ENCODE measurements at regions not wholly inside any gene's neighbourhood (a gene's known extent, or its start where the extent isn't known, plus 50 kb on each side); places are given as distances from the start of the nearest gene placed in this dataset.

GRCh38 chr11:119921571-119921970 is 192.6 kb upstream of the NECTIN1 start:
- CTCF ChIA-PET (ENCODE audit: low intra/inter-chr PET ratio, low total read pairs), result no interaction called here
- ATAC-seq (no peak), FAIRE-seq (no peak), DNase-seq (ENCODE audit: low spot score) (no peak)
- POLR2A ChIA-PET, result no interaction called here
- no peaks in the 10 kb centered on the region for H4K20me1 ChIP-seq (ENCODE audit: insufficient read depth, low read length)
- no peak overlapping the region for H3K27ac ChIP-seq (ENCODE audit: extremely low read length, insufficient read depth, low read length)
- no peak overlapping the region for H3K9ac ChIP-seq (ENCODE audit: insufficient read depth, low read depth, low read length)
- no TSS peak for BruUV-seq (replicated peaks)
- in situ Hi-C loops (cut with HindIII; ENCODE audit: extremely low pct_ligation_motif_present, low pct_unique_long_range_greater_than_20kb) (no loop called here), intact Hi-C loops (cut with micrococcal nuclease; ENCODE audit: unreplicated experiment) (no loop called here)
- H3K36me3 ChIP-seq (replicated peaks in 1 of 2; ENCODE audit: control insufficient read depth in 1 of 2, insufficient read depth in 2 of 2, low read length in 2 of 2), result no peaks in the 10 kb centered on the region
- no peak overlapping the region for H3K4me2 ChIP-seq (ENCODE audit: low read depth, low read length)
- no peaks in the 10 kb centered on the region for H3K4me1 ChIP-seq (ENCODE audit: insufficient read depth, low read length)
- H3K4me3 ChIP-seq (replicated peaks in 1 of 3; ENCODE audit: insufficient read depth in 1 of 3, low read depth in 2 of 3, low read length in 3 of 3), result no peak overlapping the region
- WGBS (ENCODE audit: low lambda C conversion rate), result 30% methylated on average over 3 of the region's 8 CpGs
- H3K9me3 ChIP-seq (ENCODE audit: low read length), result no peaks in the 10 kb centered on the region
- H2AFZ ChIP-seq (ENCODE audit: low read length), result no peak overlapping the region
- no peaks in the 10 kb centered on the region for H3K79me2 ChIP-seq (ENCODE audit: insufficient read depth, low read length)
- peaks cover 7 to 58% of the 10 kb centered on the region in 2 experiments for H3K27me3 ChIP-seq (ENCODE audit: control insufficient read depth in 1 of 2, insufficient read depth in 2 of 2, low read length in 2 of 2)
- TF ChIP-seq ZNF317 (CRISPR knock-in tag; IDR thresholded peaks at IDR 0.05), result no peak
- no peak for TF ChIP-seq ZNF569 (CRISPR knock-in tag; IDR thresholded peaks at IDR 0.05; ENCODE audit: borderline replicate concordance)
- TF ChIP-seq EP300 (IDR thresholded peaks at IDR 0.05; ENCODE audit: low read depth in 2 of 2, low read length in 2 of 2), result no peak
- TF ChIP-seq EP300 (CRISPR knock-in tag; IDR thresholded peaks at IDR 0.05; ENCODE audit: borderline replicate concordance), result no peak
- no peak for TF ChIP-seq ZNF678 (CRISPR knock-in tag; IDR thresholded peaks at IDR 0.05)
- TF ChIP-seq, protein P1, sequence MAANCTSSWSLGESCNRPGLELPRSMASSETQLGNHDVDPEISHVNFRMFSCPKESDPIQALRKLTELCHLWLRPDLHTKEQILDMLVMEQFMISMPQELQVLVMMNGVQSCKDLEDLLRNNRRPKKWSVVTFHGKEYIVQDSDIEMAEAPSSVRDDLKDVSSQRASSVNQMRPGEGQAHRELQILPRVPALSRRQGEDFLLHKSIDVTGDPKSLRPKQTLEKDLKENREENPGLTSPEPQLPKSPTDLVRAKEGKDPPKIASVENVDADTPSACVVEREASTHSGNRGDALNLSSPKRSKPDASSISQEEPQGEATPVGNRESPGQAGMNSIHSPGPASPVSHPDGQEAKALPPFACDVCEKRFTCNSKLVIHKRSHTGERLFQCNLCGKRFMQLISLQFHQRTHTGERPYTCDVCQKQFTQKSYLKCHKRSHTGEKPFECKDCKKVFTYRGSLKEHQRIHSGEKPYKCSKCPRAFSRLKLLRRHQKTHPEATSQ (CRISPR knock-in tag; IDR thresholded peaks at IDR 0.05; ENCODE audit: borderline replicate concordance), result no peak
- no peak for TF ChIP-seq ARNTL (CRISPR knock-in tag; IDR thresholded peaks at IDR 0.05)
- no peak for TF ChIP-seq NR2F2 (IDR thresholded peaks at IDR 0.05; ENCODE audit: borderline replicate concordance, low read depth)
- no peak for TF ChIP-seq KAT7 (CRISPR knock-in tag; IDR thresholded peaks at IDR 0.05; ENCODE audit: borderline replicate concordance)
- no peak for TF ChIP-seq ZNF407 (CRISPR knock-in tag; IDR thresholded peaks at IDR 0.05; ENCODE audit: not compliant biosample characterization)
- no peak for TF ChIP-seq RFX5 (IDR thresholded peaks at IDR 0.05; ENCODE audit: low read depth, low read length)
- no peak for TF ChIP-seq FOXJ3 (CRISPR knock-in tag; IDR thresholded peaks at IDR 0.05; ENCODE audit: borderline replicate concordance)
- TF ChIP-seq ZNF280B (CRISPR knock-in tag; IDR thresholded peaks at IDR 0.05; ENCODE audit: borderline replicate concordance), result no peak
- TF ChIP-seq HMG20A (CRISPR knock-in tag; IDR thresholded peaks at IDR 0.05; ENCODE audit: borderline replicate concordance), result no peak
- TF ChIP-seq CHCHD3 (CRISPR knock-in tag; IDR thresholded peaks at IDR 0.05), result no peak

Data from HepG2 (cell line).